GM06990 (cell line): ENCODE measurements at regions not wholly inside any gene's neighbourhood (a gene's known extent, or its start where the extent isn't known, plus 50 kb on each side); places are given as distances from the start of the nearest gene placed in this dataset.

Experiments
- DNase-seq: peaks from one replicate; pipeline ENCODE4 v3.0.0-alpha.2; 2011; ENCODE audit not compliant: insufficient read length; ENCODE audit errors: extremely low read depth
- H3K27me3 ChIP-seq: replicated peaks from 2 replicates; pipeline ENCODE4 v1.6.0; 2011; ENCODE audit warnings: low read length; ENCODE audit not compliant: control insufficient read depth, insufficient read depth
- H3K36me3 ChIP-seq: 2 replicates; pipeline ENCODE4 v1.5.1; 2011; ENCODE audit warnings: low read length; ENCODE audit not compliant: control insufficient read depth, insufficient read depth
- H3K4me3 ChIP-seq: replicated peaks from 2 replicates; pipeline ENCODE4 v1.5.1; 2011; ENCODE audit warnings: low read depth, mild to moderate bottlenecking, control low read depth, low read length
- CTCF ChIP-seq: IDR thresholded peaks from 2 replicates; pipeline ENCODE4 v1.5.1; 2011; ENCODE audit warnings: low read length, control low read depth, mild to moderate bottlenecking, inconsistent platforms; ENCODE audit not compliant: insufficient read depth, poor library complexity, severe bottlenecking

- no peak for DNase-seq
- H3K27me3 ChIP-seq, result no peaks in the 10 kb centered on the region; the same call in 1 of the 2 replicates
- H3K36me3 ChIP-seq, result no peaks in the 10 kb centered on the region
- no peak overlapping the region for H3K4me3 ChIP-seq
- TF ChIP-seq CTCF, result no peak
Measured at GRCh38 chrX:11881485-11882170, 123.6 kb downstream of the MSL3 start.

- no peak for TF ChIP-seq CTCF
- Histone ChIP-seq H3K36me3 (no peaks in the 10 kb centered on the region), H3K4me3 (no peak overlapping the region), H3K27me3 (no peaks in the 10 kb centered on the region; the same call in none of the 2 replicates)
- no peak for DNase-seq
Measured at GRCh38 chrX:11886745-11887144, 128.7 kb downstream of the MSL3 start.

- Histone ChIP-seq H3K36me3 (no peaks in the 10 kb centered on the region), H3K27me3 (no peaks in the 10 kb centered on the region; the same call in 1 of the 2 replicates), H3K4me3 (no peak overlapping the region)
- no peak for TF ChIP-seq CTCF
- no peak for DNase-seq
Measured at GRCh38 chrX:11887175-11887574, 129.1 kb downstream of the MSL3 start.

GRCh38 chrX:11888421-11888820 is 130.4 kb downstream of the MSL3 start:
- Histone ChIP-seq H3K36me3 (no peaks in the 10 kb centered on the region), H3K4me3 (no peak overlapping the region), H3K27me3 (no peaks in the 10 kb centered on the region; the same call in 1 of the 2 replicates)
- no peak for TF ChIP-seq CTCF
- DNase-seq, result no peak

GRCh38 chrX:11889791-11890190 is 131.8 kb downstream of the MSL3 start:
- no peaks in the 10 kb centered on the region; the same call in 1 of the 2 replicates for H3K27me3 ChIP-seq
- DNase-seq, result no peak
- no peaks in the 10 kb centered on the region for H3K36me3 ChIP-seq
- TF ChIP-seq CTCF, result no peak
- no peak overlapping the region for H3K4me3 ChIP-seq
